CMK (cell line): ENCODE measurements at regions not wholly inside any gene's neighbourhood (a gene's known extent, or its start where the extent isn't known, plus 50 kb on each side); places are given as distances from the start of the nearest gene placed in this dataset.

Experiments
- DNase-seq: peaks from one replicate; pipeline ENCODE4 v3.0.0-alpha.2; 2010; ENCODE audit warnings: low read depth

GRCh38 chr1:165025805-165026204 is 330.7 kb downstream of the LMX1A start:
- DNase-seq = no peak

DNA sequence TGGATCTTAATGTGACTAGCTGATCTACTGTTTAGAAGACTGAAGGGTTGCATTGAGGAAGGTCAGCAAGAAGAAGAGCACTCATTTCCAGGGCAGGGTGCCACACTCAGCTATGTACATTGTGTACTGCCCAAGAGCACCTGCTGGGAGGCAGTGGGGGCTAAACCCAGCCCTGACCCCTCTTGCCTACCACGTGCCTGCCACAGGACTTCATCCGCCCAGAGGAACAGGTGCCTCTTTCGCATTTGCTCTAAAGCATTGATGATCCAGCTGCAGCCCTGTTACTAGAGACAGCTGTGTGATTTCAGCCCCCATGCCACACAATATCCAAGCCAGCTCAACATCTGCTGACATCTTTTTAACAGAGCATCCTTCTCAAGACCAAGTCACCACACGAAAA is 341.8 kb downstream of the LMX1A start:
- DNase-seq = no peak

DNA sequence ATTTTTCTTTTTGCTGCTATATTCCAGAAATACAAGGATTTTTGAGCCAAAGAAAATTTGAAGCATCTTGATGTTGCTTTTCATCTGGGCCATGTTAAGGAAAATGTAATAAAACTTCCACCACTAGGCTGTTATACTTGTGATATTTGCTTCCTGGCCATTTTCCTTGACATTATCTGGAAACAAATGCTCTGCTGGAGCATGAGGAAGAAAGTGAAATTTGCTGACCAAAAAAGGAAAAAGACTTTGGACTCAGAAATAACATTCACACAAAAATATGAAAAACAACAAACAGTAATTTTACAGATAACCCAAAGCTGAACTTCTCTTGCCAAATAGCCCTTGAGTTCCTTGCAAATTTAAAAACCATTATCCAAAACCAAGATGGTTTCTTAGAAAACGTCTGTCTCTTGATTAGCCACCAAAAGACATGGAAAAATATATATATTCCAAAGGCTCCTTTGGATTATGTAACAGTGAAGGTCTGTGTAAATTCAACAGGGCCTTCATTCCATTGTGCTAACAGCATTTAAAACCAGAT is 344.5 kb downstream of the LMX1A start:
- DNase-seq = no peak

DNA sequence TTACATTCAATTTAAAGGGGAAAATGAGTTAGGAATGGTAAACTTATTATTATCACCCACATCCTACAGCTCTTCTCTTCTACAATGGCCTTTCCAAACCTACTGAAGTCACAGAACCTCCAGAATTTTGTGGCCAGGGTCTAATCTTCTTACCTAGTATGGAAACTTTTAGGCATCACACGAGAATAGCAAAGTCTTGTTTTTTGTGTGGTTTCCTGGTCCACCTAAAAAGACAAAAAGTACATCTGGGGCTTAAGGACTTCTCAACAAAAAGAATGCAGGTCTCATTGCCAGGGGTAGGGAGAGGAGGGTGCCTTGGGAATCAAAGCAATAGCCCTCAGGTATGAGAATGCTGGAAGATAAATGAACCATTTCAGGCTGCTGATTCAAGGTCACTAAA is 345.3 kb downstream of the LMX1A start:
- no peak for DNase-seq

- DNase-seq = no peak
Observed at GRCh38 chr1:165010418-165011070, 346.0 kb downstream of the LMX1A start.

- no peak for DNase-seq
Observed at GRCh38 chr1:165006831-165007230, 349.7 kb downstream of the LMX1A start.

GRCh38 chr1:164999146-164999545 is 357.4 kb downstream of the LMX1A start:
- no peak for DNase-seq

DNA sequence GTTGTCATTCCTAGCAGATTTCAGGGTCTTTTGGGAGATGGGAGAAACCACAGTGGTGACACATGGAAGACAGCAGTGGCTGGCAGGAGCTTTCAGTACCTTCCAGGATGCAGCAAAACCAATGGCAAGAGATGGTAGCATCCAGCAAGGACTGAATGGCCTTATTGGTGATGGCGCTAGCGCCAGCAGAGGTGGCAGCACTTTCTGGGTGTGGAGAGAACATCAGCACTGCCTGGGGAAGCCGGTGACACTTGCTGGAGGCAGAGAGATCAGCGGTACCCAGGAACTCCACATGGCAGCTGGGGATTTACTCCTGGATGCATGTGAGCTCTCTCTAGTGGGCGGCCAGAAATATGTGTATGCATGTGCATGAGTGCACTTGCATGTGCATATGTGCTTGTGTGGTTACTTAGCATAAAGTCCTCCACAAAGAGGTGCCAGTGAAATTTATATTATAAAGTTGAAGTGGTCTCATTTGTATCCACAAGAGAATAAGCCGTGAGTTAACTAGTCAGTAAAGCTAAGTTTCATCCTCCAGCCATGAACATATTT is 364.7 kb downstream of the LMX1A start:
- DNase-seq = no peak

DNA sequence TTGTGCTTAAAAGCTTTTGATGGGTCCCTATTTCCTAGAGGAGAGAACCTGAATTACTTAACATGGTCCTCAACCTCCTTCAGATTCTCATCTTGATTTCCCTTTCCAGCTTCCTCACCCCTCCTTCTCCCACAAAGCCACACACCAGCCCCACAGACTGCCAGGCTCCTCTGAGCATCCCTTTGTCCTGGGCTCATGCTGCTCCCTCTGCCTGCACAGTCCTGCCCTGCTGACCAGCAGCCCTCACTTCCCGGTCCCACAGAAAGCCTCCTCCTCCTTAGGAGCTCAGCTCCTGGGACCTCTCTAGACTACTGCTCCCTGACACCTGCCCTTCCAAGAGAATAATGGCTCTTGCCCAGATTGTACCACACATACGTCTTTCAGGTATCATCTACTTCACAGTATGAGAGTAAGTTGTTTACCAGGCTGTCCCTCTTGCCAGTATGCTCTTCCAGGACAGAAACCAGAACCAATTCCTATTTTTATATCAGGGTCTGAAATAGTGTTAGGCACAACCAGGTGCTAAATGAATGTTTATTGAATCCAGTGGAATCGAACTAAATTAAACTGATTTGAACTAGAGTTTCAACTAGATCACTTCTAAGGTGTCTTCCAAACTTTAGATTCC is 373.4 kb downstream of the LMX1A start:
- no peak for DNase-seq

DNA sequence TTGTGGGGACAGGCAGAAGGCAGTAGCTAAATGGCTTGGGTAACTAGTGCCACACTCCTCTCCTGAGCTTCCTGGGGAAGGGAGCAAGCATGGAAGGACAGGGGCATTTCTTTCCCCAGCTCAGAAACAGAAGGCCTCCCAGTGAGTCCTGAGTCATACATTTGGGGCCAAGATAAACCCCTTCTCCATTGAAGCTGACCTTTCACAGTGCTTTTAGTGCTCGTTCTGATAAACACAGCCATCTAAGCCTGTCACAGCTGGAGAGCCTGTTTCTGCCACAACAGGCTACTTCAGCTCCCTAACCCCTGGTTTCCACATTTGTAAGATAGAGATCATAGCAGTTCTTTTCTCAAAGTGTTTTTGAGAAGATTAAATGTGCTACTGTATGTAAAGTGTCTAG is 374.0 kb downstream of the LMX1A start:
- DNase-seq = no peak

GRCh38 chr1:164977561-164977960 is 379.0 kb downstream of the LMX1A start:
- DNase-seq = no peak

GRCh38 chr1:164971921-164972415 is 384.5 kb downstream of the LMX1A start:
- DNase-seq = no peak

- no peak for DNase-seq
Observed at GRCh38 chr1:164971391-164971790, 385.1 kb downstream of the LMX1A start.

DNA sequence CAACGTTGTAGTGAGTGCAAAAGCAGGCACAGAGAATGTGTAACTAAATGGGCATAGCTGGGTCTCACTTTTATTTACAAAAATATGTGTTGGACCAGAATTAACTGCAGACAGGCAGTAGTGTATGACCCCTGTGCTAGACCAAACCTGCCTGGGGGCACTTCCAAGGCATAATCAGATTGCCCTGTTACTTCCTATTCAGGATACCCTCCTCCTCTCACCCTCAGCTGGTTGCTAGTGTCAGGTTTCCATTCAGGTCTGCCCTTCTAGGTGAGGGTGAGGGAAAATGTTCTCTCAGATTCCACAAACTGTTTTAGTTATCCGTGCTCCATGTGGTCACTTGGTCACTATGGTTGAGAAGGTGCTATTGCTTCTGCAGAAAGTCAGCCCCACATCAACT is 387.3 kb downstream of the LMX1A start:
- DNase-seq = no peak

- DNase-seq = no peak
Observed at GRCh38 chr1:164967300-164967699, 389.2 kb downstream of the LMX1A start.

DNA sequence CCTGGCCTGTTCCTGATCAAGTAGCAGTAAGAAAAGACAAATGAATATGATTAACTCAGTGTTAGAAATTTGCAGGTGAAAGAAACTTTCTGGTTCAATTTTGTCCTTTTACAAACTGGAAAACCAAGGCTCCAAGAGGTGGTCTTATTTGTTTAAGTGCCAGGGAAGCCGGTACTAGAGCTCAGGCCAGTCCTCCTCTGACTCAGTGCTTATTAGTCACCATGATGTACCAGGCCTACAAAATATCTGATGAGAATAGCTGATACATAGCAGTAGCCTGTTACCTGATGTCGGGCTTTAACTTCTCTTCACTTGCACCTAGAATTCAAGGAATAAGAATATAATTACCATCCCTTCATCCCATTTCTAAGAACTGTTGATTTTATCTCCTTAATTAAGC is 394.8 kb downstream of the LMX1A start:
- no peak for DNase-seq

GRCh38 chr1:164958982-164959768 is 397.3 kb downstream of the LMX1A start:
- no peak for DNase-seq

GRCh38 chr1:164953815-164954214 is 394.8 kb downstream of the PBX1 start:
- no peak for DNase-seq

DNA sequence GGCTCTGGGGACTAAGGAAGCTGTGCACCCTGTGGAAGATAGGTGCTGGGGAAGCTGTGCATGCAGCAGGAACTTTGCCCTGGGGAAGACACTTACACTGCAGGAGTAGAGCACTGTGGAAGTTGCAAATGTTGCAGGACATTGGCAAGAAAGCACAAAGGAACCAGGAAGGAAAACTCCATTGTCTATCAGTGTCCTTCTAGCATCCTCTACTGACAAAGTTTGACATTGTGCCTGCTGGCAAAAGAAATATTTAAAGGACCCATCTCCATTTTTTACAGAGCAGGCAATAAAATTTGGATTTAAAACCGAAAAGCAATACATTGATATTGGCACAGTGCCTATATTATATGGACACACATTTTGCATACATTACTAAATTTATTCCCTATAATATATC is 394.1 kb downstream of the PBX1 start:
- no peak for DNase-seq

- no peak for DNase-seq
Observed at GRCh38 chr1:164951508-164951907, 392.5 kb downstream of the PBX1 start.

GRCh38 chr1:164950541-164950986 is 391.6 kb downstream of the PBX1 start:
- DNase-seq = no peak

GRCh38 chr1:164949771-164950471 is 390.9 kb downstream of the PBX1 start:
- no peak for DNase-seq
